H1 (cell line): ENCODE measurements at regions not wholly inside any gene's neighbourhood (a gene's known extent, or its start where the extent isn't known, plus 50 kb on each side); places are given as distances from the start of the nearest gene placed in this dataset.

Source experiments
- ASH2L ChIP-seq: fragments of 200-600, 300-600 bp; sonication (generic); IDR thresholded peaks from one replicate; pipeline ENCODE4 v1.7.1; 2017; ENCODE audit warnings: low read length
- CREB1 ChIP-seq: IDR thresholded peaks from 2 replicates; pipeline ENCODE4 v1.6.1; 2012; ENCODE audit warnings: inconsistent platforms
- NANOG ChIP-seq: IDR thresholded peaks from 2 replicates; pipeline ENCODE4 v1.6.1; 2011; ENCODE audit warnings: low read length, low read depth, mild to moderate bottlenecking, inconsistent platforms; ENCODE audit not compliant: insufficient read depth, poor library complexity, severe bottlenecking
- POLR2A ChIP-seq, 2 experiments: IDR thresholded peaks; 1 replicate in 1 of 2; 2 replicates in 1 of 2; pipeline ENCODE4 v1.6.1; 2011; ENCODE audit warnings: low read depth in 2 of 2, low read length in 2 of 2, mild to moderate bottlenecking in 2 of 2; ENCODE audit errors: control extremely low read depth in 1 of 2
- TF ChIP-seq, protein P1 (sequence below), 3 experiments: IDR thresholded peaks; 1 replicate in 2 of 3; 2 replicates in 1 of 3; pipeline versions ENCODE4 v1.5.1 to v1.6.1; 2011; ENCODE audit warnings: low read length in 3 of 3, mild to moderate bottlenecking in 3 of 3, inconsistent platforms in 2 of 3, low read depth in 1 of 3, moderate library complexity in 1 of 3; ENCODE audit not compliant: insufficient read depth in 1 of 3; ENCODE audit errors: control extremely low read depth in 1 of 3
- TF ChIP-seq, protein P2 (sequence below): IDR thresholded peaks from 2 replicates; pipeline ENCODE4 v1.6.1; 2011; ENCODE audit warnings: low read length, improper control_type of control experiment
- TF ChIP-seq, protein P3 (sequence below): fragments of 300-600 bp; sonication (generic); IDR thresholded peaks from 2 replicates; pipeline ENCODE4 v1.7.1; 2012; ENCODE audit warnings: low read length, moderate library complexity, mild to moderate bottlenecking, inconsistent platforms; ENCODE audit not compliant: insufficient replicate concordance
- TF ChIP-seq, protein P4 (sequence below): IDR thresholded peaks from 2 replicates; pipeline ENCODE4 v1.6.1; 2012; ENCODE audit warnings: inconsistent platforms

DNA sequence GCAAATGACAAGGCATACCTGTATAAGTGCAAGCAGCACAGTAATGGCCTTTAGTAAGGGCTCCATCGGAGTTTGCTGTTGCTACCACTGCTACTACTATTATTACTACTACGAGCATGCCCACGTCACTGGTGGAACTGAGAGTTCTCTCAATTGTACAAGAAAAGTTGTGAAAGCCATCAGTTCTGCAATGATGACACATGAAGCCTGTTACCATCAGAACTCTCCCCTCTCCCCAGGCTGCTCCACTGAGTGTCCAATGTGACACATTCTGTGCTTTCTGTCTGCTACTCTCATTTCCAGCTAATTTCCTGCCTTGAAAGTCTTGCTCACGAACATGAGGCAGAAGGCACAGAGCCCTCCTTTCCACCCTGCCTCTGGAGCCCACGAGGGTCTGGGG is 263.2 kb upstream of the MGMT start:
- TF ChIP-seq, protein P1, sequence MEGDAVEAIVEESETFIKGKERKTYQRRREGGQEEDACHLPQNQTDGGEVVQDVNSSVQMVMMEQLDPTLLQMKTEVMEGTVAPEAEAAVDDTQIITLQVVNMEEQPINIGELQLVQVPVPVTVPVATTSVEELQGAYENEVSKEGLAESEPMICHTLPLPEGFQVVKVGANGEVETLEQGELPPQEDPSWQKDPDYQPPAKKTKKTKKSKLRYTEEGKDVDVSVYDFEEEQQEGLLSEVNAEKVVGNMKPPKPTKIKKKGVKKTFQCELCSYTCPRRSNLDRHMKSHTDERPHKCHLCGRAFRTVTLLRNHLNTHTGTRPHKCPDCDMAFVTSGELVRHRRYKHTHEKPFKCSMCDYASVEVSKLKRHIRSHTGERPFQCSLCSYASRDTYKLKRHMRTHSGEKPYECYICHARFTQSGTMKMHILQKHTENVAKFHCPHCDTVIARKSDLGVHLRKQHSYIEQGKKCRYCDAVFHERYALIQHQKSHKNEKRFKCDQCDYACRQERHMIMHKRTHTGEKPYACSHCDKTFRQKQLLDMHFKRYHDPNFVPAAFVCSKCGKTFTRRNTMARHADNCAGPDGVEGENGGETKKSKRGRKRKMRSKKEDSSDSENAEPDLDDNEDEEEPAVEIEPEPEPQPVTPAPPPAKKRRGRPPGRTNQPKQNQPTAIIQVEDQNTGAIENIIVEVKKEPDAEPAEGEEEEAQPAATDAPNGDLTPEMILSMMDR (IDR thresholded peaks at IDR 0.05; ENCODE audit: control extremely low read depth in 1 of 3, insufficient read depth in 1 of 3, low read depth in 1 of 3, low read length in 3 of 3), result no peak
- no peak for TF ChIP-seq CREB1
- no peak for TF ChIP-seq POLR2A (IDR thresholded peaks at IDR 0.05; ENCODE audit: control extremely low read depth in 1 of 2, low read depth in 2 of 2, low read length in 2 of 2)
- no peak for TF ChIP-seq NANOG
- no peak for TF ChIP-seq ASH2L
- TF ChIP-seq, protein P2, sequence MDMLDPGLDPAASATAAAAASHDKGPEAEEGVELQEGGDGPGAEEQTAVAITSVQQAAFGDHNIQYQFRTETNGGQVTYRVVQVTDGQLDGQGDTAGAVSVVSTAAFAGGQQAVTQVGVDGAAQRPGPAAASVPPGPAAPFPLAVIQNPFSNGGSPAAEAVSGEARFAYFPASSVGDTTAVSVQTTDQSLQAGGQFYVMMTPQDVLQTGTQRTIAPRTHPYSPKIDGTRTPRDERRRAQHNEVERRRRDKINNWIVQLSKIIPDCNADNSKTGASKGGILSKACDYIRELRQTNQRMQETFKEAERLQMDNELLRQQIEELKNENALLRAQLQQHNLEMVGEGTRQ, result no peak
- TF ChIP-seq, protein P3, sequence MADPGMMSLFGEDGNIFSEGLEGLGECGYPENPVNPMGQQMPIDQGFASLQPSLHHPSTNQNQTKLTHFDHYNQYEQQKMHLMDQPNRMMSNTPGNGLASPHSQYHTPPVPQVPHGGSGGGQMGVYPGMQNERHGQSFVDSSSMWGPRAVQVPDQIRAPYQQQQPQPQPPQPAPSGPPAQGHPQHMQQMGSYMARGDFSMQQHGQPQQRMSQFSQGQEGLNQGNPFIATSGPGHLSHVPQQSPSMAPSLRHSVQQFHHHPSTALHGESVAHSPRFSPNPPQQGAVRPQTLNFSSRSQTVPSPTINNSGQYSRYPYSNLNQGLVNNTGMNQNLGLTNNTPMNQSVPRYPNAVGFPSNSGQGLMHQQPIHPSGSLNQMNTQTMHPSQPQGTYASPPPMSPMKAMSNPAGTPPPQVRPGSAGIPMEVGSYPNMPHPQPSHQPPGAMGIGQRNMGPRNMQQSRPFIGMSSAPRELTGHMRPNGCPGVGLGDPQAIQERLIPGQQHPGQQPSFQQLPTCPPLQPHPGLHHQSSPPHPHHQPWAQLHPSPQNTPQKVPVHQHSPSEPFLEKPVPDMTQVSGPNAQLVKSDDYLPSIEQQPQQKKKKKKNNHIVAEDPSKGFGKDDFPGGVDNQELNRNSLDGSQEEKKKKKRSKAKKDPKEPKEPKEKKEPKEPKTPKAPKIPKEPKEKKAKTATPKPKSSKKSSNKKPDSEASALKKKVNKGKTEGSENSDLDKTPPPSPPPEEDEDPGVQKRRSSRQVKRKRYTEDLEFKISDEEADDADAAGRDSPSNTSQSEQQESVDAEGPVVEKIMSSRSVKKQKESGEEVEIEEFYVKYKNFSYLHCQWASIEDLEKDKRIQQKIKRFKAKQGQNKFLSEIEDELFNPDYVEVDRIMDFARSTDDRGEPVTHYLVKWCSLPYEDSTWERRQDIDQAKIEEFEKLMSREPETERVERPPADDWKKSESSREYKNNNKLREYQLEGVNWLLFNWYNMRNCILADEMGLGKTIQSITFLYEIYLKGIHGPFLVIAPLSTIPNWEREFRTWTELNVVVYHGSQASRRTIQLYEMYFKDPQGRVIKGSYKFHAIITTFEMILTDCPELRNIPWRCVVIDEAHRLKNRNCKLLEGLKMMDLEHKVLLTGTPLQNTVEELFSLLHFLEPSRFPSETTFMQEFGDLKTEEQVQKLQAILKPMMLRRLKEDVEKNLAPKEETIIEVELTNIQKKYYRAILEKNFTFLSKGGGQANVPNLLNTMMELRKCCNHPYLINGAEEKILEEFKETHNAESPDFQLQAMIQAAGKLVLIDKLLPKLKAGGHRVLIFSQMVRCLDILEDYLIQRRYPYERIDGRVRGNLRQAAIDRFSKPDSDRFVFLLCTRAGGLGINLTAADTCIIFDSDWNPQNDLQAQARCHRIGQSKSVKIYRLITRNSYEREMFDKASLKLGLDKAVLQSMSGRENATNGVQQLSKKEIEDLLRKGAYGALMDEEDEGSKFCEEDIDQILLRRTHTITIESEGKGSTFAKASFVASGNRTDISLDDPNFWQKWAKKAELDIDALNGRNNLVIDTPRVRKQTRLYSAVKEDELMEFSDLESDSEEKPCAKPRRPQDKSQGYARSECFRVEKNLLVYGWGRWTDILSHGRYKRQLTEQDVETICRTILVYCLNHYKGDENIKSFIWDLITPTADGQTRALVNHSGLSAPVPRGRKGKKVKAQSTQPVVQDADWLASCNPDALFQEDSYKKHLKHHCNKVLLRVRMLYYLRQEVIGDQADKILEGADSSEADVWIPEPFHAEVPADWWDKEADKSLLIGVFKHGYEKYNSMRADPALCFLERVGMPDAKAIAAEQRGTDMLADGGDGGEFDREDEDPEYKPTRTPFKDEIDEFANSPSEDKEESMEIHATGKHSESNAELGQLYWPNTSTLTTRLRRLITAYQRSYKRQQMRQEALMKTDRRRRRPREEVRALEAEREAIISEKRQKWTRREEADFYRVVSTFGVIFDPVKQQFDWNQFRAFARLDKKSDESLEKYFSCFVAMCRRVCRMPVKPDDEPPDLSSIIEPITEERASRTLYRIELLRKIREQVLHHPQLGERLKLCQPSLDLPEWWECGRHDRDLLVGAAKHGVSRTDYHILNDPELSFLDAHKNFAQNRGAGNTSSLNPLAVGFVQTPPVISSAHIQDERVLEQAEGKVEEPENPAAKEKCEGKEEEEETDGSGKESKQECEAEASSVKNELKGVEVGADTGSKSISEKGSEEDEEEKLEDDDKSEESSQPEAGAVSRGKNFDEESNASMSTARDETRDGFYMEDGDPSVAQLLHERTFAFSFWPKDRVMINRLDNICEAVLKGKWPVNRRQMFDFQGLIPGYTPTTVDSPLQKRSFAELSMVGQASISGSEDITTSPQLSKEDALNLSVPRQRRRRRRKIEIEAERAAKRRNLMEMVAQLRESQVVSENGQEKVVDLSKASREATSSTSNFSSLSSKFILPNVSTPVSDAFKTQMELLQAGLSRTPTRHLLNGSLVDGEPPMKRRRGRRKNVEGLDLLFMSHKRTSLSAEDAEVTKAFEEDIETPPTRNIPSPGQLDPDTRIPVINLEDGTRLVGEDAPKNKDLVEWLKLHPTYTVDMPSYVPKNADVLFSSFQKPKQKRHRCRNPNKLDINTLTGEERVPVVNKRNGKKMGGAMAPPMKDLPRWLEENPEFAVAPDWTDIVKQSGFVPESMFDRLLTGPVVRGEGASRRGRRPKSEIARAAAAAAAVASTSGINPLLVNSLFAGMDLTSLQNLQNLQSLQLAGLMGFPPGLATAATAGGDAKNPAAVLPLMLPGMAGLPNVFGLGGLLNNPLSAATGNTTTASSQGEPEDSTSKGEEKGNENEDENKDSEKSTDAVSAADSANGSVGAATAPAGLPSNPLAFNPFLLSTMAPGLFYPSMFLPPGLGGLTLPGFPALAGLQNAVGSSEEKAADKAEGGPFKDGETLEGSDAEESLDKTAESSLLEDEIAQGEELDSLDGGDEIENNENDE, result no peak
- TF ChIP-seq, protein P4, sequence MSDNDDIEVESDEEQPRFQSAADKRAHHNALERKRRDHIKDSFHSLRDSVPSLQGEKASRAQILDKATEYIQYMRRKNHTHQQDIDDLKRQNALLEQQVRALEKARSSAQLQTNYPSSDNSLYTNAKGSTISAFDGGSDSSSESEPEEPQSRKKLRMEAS, result no peak
